Neural progenitor cell (in vitro differentiated cells): ENCODE measurements at regions not wholly inside any gene's neighbourhood (a gene's known extent, or its start where the extent isn't known, plus 50 kb on each side); places are given as distances from the start of the nearest gene placed in this dataset.

Experiments used
- EZH2 ChIP-seq: fragments of 200-600 bp; sonication (generic); IDR thresholded peaks from 2 replicates; pipeline ENCODE4 v1.6.1; 2017; ENCODE audit warnings: antibody characterized with exemption, mild to moderate bottlenecking, moderate library complexity
- TF ChIP-seq, protein P1 (sequence below): fragments of 200-600 bp; sonication (generic); IDR thresholded peaks from 2 replicates; pipeline ENCODE4 v1.5.1; 2017; ENCODE audit warnings: antibody characterized with exemption, mild to moderate bottlenecking

DNA sequence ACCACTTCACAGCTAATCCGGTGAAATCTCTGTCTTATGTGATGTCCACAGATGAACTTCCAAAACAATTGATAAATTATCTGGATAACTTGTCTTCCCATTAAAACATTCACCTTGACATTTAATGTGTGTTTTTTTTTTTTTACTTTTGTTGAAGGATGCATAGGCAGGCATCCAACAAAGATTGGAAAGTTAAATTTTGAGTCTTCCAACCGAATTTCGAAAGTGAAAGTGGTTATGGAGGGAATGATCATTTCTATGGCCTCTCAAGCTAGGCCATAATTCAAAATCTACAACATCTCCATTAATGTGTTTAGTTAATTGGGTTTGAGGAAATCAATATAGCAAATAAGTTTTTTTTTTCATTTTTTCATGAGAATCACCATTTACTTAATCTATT, 1495.5 kb upstream of the ACVR2A start:
- TF ChIP-seq, protein P1, sequence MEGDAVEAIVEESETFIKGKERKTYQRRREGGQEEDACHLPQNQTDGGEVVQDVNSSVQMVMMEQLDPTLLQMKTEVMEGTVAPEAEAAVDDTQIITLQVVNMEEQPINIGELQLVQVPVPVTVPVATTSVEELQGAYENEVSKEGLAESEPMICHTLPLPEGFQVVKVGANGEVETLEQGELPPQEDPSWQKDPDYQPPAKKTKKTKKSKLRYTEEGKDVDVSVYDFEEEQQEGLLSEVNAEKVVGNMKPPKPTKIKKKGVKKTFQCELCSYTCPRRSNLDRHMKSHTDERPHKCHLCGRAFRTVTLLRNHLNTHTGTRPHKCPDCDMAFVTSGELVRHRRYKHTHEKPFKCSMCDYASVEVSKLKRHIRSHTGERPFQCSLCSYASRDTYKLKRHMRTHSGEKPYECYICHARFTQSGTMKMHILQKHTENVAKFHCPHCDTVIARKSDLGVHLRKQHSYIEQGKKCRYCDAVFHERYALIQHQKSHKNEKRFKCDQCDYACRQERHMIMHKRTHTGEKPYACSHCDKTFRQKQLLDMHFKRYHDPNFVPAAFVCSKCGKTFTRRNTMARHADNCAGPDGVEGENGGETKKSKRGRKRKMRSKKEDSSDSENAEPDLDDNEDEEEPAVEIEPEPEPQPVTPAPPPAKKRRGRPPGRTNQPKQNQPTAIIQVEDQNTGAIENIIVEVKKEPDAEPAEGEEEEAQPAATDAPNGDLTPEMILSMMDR = no peak
- no peak for TF ChIP-seq EZH2
